IMR-90 (cell line): ENCODE measurements at regions not wholly inside any gene's neighbourhood (a gene's known extent, or its start where the extent isn't known, plus 50 kb on each side); places are given as distances from the start of the nearest gene placed in this dataset.

ENCODE experiments used
- ATAC-seq: fragments of 200-7000 bp; cut with Tn5 transposase; 2 replicates; pipeline ENCODE4 v1.9.1; 2020; ENCODE audit warnings: low read depth, mild to moderate bottlenecking, moderate library complexity
- BruUV-seq: library from RNA; stranded (reverse); fragments of 400-500 nt; replicated peaks from 2 replicates; lab custom pipeline; 2021; lab: Mats Ljungman, UMichigan
- CTCF ChIA-PET: fragments of 300-600 bp; formaldehyde crosslinking; extraction: SDS; loops from one replicate; lab custom pipeline; 2021; ENCODE audit warnings: antibody characterized with exemption; lab: Yijun Ruan, JAX
- POLR2A ChIA-PET: fragments of 300-600 bp; sonication (Branson Sonifier 250); formaldehyde crosslinking; loops from one replicate; lab custom pipeline; 2022; ENCODE audit warnings: antibody characterized with exemption; ENCODE audit not compliant: unreplicated experiment; lab: Charles Lee
- DNase-seq: peaks from one replicate; pipeline ENCODE4 v3.0.0; 2013
- H2AFZ ChIP-seq: replicated peaks from 2 replicates; pipeline ENCODE3; 2013; ENCODE audit warnings: low read length, mild to moderate bottlenecking; ENCODE audit not compliant: poor library complexity
- H2AK5ac ChIP-seq: 2 replicates; pipeline ENCODE4 v1.6.1; 2013; ENCODE audit warnings: low read depth, low read length, inconsistent platforms
- H2AK9ac ChIP-seq: replicated peaks from 2 replicates; pipeline ENCODE3; 2013; ENCODE audit warnings: mild to moderate bottlenecking, low read depth, low read length, moderate library complexity; ENCODE audit not compliant: poor library complexity
- H2BK120ac ChIP-seq: 2 replicates; pipeline ENCODE4 v1.6.1; 2013; ENCODE audit warnings: low read depth, low read length, inconsistent platforms
- H2BK15ac ChIP-seq: 3 replicates; pipeline ENCODE4 v1.6.1; 2013; ENCODE audit warnings: low read depth, low read length, inconsistent platforms
- H2BK20ac ChIP-seq: 2 replicates; pipeline ENCODE4 v1.6.1; 2013; ENCODE audit warnings: low read depth, mild to moderate bottlenecking, inconsistent platforms, low read length, moderate library complexity
- H2BK5ac ChIP-seq: 2 replicates; pipeline ENCODE4 v1.6.1; 2013; ENCODE audit warnings: mild to moderate bottlenecking, low read depth, low read length, inconsistent platforms; ENCODE audit not compliant: poor library complexity, severe bottlenecking
- H3K14ac ChIP-seq: replicated peaks from 2 replicates; pipeline ENCODE4 v1.6.1; 2013; ENCODE audit warnings: low read depth, low read length, inconsistent platforms
- H3K18ac ChIP-seq: 2 replicates; pipeline ENCODE4 v1.6.1; 2013; ENCODE audit warnings: low read depth, low read length, control low read depth
- H3K23ac ChIP-seq: 2 replicates; pipeline ENCODE4 v1.6.1; 2013; ENCODE audit warnings: low read depth, low read length, inconsistent platforms
- H3K27ac ChIP-seq: 2 replicates; pipeline ENCODE4 v1.5.1; 2013; ENCODE audit warnings: mild to moderate bottlenecking, control low read depth, low read length; ENCODE audit not compliant: insufficient read depth
- H3K27me3 ChIP-seq: 2 replicates; pipeline ENCODE4 v1.6.1; 2013; ENCODE audit warnings: low read length; ENCODE audit not compliant: control insufficient read depth, insufficient read depth
- H3K36me3 ChIP-seq: 2 replicates; pipeline ENCODE4 v1.6.1; 2013; ENCODE audit warnings: low read length, mixed read lengths; ENCODE audit not compliant: control insufficient read depth, insufficient read depth
- H3K4ac ChIP-seq: 2 replicates; pipeline ENCODE4 v1.6.1; 2013; ENCODE audit warnings: low read depth, low read length, inconsistent platforms
- H3K4me1 ChIP-seq: 2 replicates; pipeline ENCODE4 v1.6.1; 2013; ENCODE audit warnings: low read length, mixed read lengths; ENCODE audit not compliant: control insufficient read depth, insufficient read depth
- H3K4me2 ChIP-seq: 2 replicates; pipeline ENCODE4 v1.6.1; 2013; ENCODE audit warnings: low read depth, mild to moderate bottlenecking, control low read depth, low read length, moderate library complexity
- H3K4me3 ChIP-seq: 2 replicates; pipeline ENCODE4 v1.5.1; 2013; ENCODE audit warnings: low read depth, mild to moderate bottlenecking, control low read depth, low read length, moderate library complexity; ENCODE audit not compliant: insufficient read depth
- H3K56ac ChIP-seq: 2 replicates; pipeline ENCODE4 v1.6.1; 2013; ENCODE audit warnings: low read length, inconsistent platforms; ENCODE audit not compliant: insufficient read depth; ENCODE audit errors: extremely low read depth
- H3K79me1 ChIP-seq, 2 experiments: 2 replicates each; pipeline ENCODE4 v1.6.1; 2013; ENCODE audit warnings: low read length in 2 of 2, inconsistent platforms in 1 of 2, low read depth in 1 of 2
- H3K9ac ChIP-seq: 2 replicates; pipeline ENCODE4 v1.6.1; 2013; ENCODE audit warnings: low read depth, low read length, control low read depth
- H3K9me1 ChIP-seq: 2 replicates; pipeline ENCODE4 v1.6.1; 2013; ENCODE audit warnings: low read length, inconsistent platforms; ENCODE audit not compliant: insufficient read depth
- H3K9me3 ChIP-seq: 2 replicates; pipeline ENCODE4 v1.6.1; 2013; ENCODE audit warnings: low read length; ENCODE audit not compliant: control insufficient read depth, insufficient read depth
- H4K20me1 ChIP-seq: 2 replicates; pipeline ENCODE4 v1.6.1; 2013; ENCODE audit warnings: low read length, inconsistent platforms; ENCODE audit not compliant: insufficient read depth
- H4K5ac ChIP-seq: 2 replicates; pipeline ENCODE4 v1.6.1; 2013; ENCODE audit warnings: mild to moderate bottlenecking, low read depth, low read length, control low read depth
- H4K8ac ChIP-seq, 2 experiments: 2 replicates each; pipeline ENCODE4 v1.6.1; 2013; ENCODE audit warnings: low read depth in 2 of 2, low read length in 2 of 2, control low read depth in 1 of 2, inconsistent platforms in 1 of 2
- H4K91ac ChIP-seq: 2 replicates; pipeline ENCODE4 v1.6.1; 2013; ENCODE audit warnings: low read depth, low read length, inconsistent platforms; ENCODE audit not compliant: insufficient read depth
- BHLHE40 ChIP-seq: fragments of 150-350 bp; IDR thresholded peaks from 2 replicates; pipeline ENCODE4 v1.6.1; 2016; ENCODE audit warnings: mild to moderate bottlenecking, low read depth, low read length
- CEBPB ChIP-seq: IDR thresholded peaks from 2 replicates; pipeline ENCODE4 v1.6.1; 2012; ENCODE audit warnings: low read depth, low read length, improper control_type of control experiment
- CHD1 ChIP-seq: IDR thresholded peaks from 2 replicates; pipeline ENCODE4 v1.6.1; 2012; ENCODE audit warnings: low read depth, low read length, improper control_type of control experiment
- FOS ChIP-seq: fragments of 150-350 bp; IDR thresholded peaks from 2 replicates; pipeline ENCODE4 v1.6.1; 2016; ENCODE audit warnings: low read depth, low read length
- MAZ ChIP-seq: IDR thresholded peaks from 2 replicates; pipeline ENCODE4 v1.6.1; 2012; ENCODE audit warnings: low read depth, mild to moderate bottlenecking, low read length, improper control_type of control experiment, moderate library complexity, borderline replicate concordance
- NFE2L2 ChIP-seq: fragments of 150-350 bp; IDR thresholded peaks from 2 replicates; pipeline ENCODE4 v1.6.1; 2016; ENCODE audit warnings: low read depth, mild to moderate bottlenecking, low read length
- POLR2A ChIP-seq: IDR thresholded peaks from 2 replicates; pipeline ENCODE4 v1.6.1; 2012; ENCODE audit warnings: mild to moderate bottlenecking, low read depth, low read length
- RCOR1 ChIP-seq: IDR thresholded peaks from 2 replicates; pipeline ENCODE4 v1.6.1; 2012; ENCODE audit warnings: mild to moderate bottlenecking, low read length, improper control_type of control experiment; ENCODE audit not compliant: insufficient replicate concordance
- RFX5 ChIP-seq: IDR thresholded peaks from 2 replicates; pipeline ENCODE4 v1.8.0; 2012; ENCODE audit warnings: low read depth, mild to moderate bottlenecking, low read length, moderate library complexity
- SMC3 ChIP-seq: fragments of 150-350 bp; IDR thresholded peaks from 2 replicates; pipeline ENCODE4 v1.6.1; 2016; ENCODE audit warnings: low read depth, mild to moderate bottlenecking, antibody characterized with exemption, low read length, moderate library complexity
- USF2 ChIP-seq: fragments of 150-350 bp; IDR thresholded peaks from 2 replicates; pipeline ENCODE4 v1.6.1; 2017; ENCODE audit warnings: mild to moderate bottlenecking, antibody characterized with exemption, low read length, low read depth
- WGBS, 2 experiments: methylation state at CpG; one replicate each; pipeline versions ENCODE4 v1.1.5 to v1.1.7; 2013; ENCODE audit warnings: missing lambda C conversion rate in 2 of 2; ENCODE audit not compliant: insufficient read length in 1 of 2; ENCODE audit errors: extremely low coverage in 2 of 2; 5-methylcytosine and 5-hydroxymethylcytosine counted together
- dilution Hi-C: fragments of 300-500 bp; cut with HindIII; formaldehyde crosslinking; loops from one replicate; pipeline ENCODE4 v1.14.3; 2018; ENCODE audit warnings: low sequenced_read_pairs; ENCODE audit not compliant: unreplicated experiment
- in situ Hi-C: fragments of 300-500 bp; cut with MboI; formaldehyde crosslinking; loops from 3 replicates; pipeline ENCODE4 v1.14.3; 2019; ENCODE audit warnings: low sequenced_read_pairs, inconsistent platforms, mixed read lengths
- intact Hi-C: fragments of 100-400 bp; cut with micrococcal nuclease; formaldehyde crosslinking; loops from 2 replicates; pipeline ENCODE4 v1.10.0; 2022

- dilution Hi-C loops = no loop called here
- Histone ChIP-seq H3K79me1 (no peaks in the 10 kb centered on the region), H3K4me3 (no peak overlapping the region), H4K5ac (no peak overlapping the region), H3K4me2 (no peak overlapping the region), H3K56ac (no peak overlapping the region), H2BK120ac (no peak overlapping the region), H3K18ac (no peak overlapping the region), H4K20me1 (no peaks in the 10 kb centered on the region), H3K9me1 (peaks cover 7% of the 10 kb centered on the region; the same call in 1 of the 2 replicates), H3K27ac (no peak overlapping the region), H3K9ac (no peak overlapping the region), H2BK5ac (no peak overlapping the region), H3K4me1 (peaks cover 10% of the 10 kb centered on the region), H2BK20ac (no peak overlapping the region), H4K91ac (no peak overlapping the region), H3K4ac (no peak overlapping the region), H3K9me3 (no peaks in the 10 kb centered on the region), H3K14ac (no peak overlapping the region), H2BK15ac (no peak overlapping the region), H3K36me3 (no peaks in the 10 kb centered on the region), H2AK9ac (no peak overlapping the region), H2AK5ac (no peak overlapping the region), H3K23ac (no peak overlapping the region), H3K27me3 (no peaks in the 10 kb centered on the region), H4K8ac (no peak overlapping the region), H2AFZ (no peak overlapping the region)
- ATAC-seq (no peak), DNase-seq (no peak)
- ChIA-PET POLR2A (no interaction called here), CTCF (no interaction called here)
- TF ChIP-seq NFE2L2 (no peak), RCOR1 (no peak), RFX5 (no peak), FOS (no peak), CEBPB (no peak), USF2 (no peak), MAZ (no peak), CHD1 (no peak), SMC3 (no peak), POLR2A (no peak), BHLHE40 (no peak)
- in situ Hi-C loops = no loop called here
- WGBS, 2 experiments = no CpG with 5 or more reads among the region's 4 CpGs
- intact Hi-C loops = no loop called here
- BruUV-seq = no TSS peak
These were observed 130.8 kb upstream of the LYZL1 start for GRCh38 chr10:29158066-29158465.
